BLaER1 (cell line): ENCODE measurements at regions not wholly inside any gene's neighbourhood (a gene's known extent, or its start where the extent isn't known, plus 50 kb on each side); places are given as distances from the start of the nearest gene placed in this dataset.

ENCODE experiments used
- H3K27ac ChIP-seq: shearing (Covaris generic); formaldehyde crosslinking; 2 replicates; pipeline ENCODE4 v1.8.1; 2022
- H3K27me3 ChIP-seq: shearing (Covaris generic); formaldehyde crosslinking; 2 replicates; pipeline ENCODE4 v1.8.1; 2022
- H3K36me3 ChIP-seq: shearing (Covaris generic); formaldehyde crosslinking; 2 replicates; pipeline ENCODE4 v1.8.1; 2022
- H3K4me1 ChIP-seq: shearing (Covaris generic); formaldehyde crosslinking; 2 replicates; pipeline ENCODE4 v1.8.1; 2022
- H3K4me2 ChIP-seq: shearing (Covaris generic); formaldehyde crosslinking; 2 replicates; pipeline ENCODE4 v1.8.1; 2022
- H3K4me3 ChIP-seq: shearing (Covaris generic); formaldehyde crosslinking; 2 replicates; pipeline ENCODE4 v1.8.1; 2022
- H3K9ac ChIP-seq: shearing (Covaris generic); formaldehyde crosslinking; 2 replicates; pipeline ENCODE4 v1.8.1; 2022
- H3K9me3 ChIP-seq: shearing (Covaris generic); formaldehyde crosslinking; 2 replicates; pipeline ENCODE4 v1.8.1; 2022
- H4K20me1 ChIP-seq: shearing (Covaris generic); formaldehyde crosslinking; 2 replicates; pipeline ENCODE4 v1.8.1; 2022
- Cebpa-rat ChIP-seq: shearing (Covaris generic); IDR thresholded peaks from 2 replicates; pipeline ENCODE4 v1.8.1; 2022

GRCh38 chr1:82843876-82844275, 1043.1 kb downstream of the ADGRL2 start:
- Histone ChIP-seq H3K9ac (no peak overlapping the region), H3K4me1 (peaks cover 8% of the 10 kb centered on the region; the same call in 1 of the 2 replicates), H3K9me3 (no peaks in the 10 kb centered on the region)

GRCh38 chr1:82840192-82840591, 1039.5 kb downstream of the ADGRL2 start:
- no peaks in the 10 kb centered on the region for H3K27me3 ChIP-seq
- TF ChIP-seq Cebpa-rat, result no peak
- H3K27ac ChIP-seq, result no peak overlapping the region
- no peaks in the 10 kb centered on the region for H4K20me1 ChIP-seq
- no peak overlapping the region for H3K9ac ChIP-seq
- no peak overlapping the region for H3K4me2 ChIP-seq
- no peak overlapping the region for H3K4me3 ChIP-seq
- peaks cover 8% of the 10 kb centered on the region; the same call in 1 of the 2 replicates for H3K4me1 ChIP-seq
- no peaks in the 10 kb centered on the region for H3K36me3 ChIP-seq
- H3K9me3 ChIP-seq, result no peaks in the 10 kb centered on the region

More at GRCh38 chr1:82843876-82844275, 1043.1 kb downstream of the ADGRL2 start:
- H4K20me1 ChIP-seq, result no peaks in the 10 kb centered on the region
- H3K4me2 ChIP-seq, result no peak overlapping the region
- no peak overlapping the region for H3K4me3 ChIP-seq
- H3K27me3 ChIP-seq, result no peaks in the 10 kb centered on the region
- no peak overlapping the region for H3K27ac ChIP-seq
- H3K36me3 ChIP-seq, result no peaks in the 10 kb centered on the region
- no peak for TF ChIP-seq Cebpa-rat

- H3K27ac ChIP-seq, result no peak overlapping the region
- H3K9me3 ChIP-seq, result no peaks in the 10 kb centered on the region
- peaks cover 8% of the 10 kb centered on the region; the same call in 1 of the 2 replicates for H3K4me1 ChIP-seq
- no peak overlapping the region for H3K4me3 ChIP-seq
- no peaks in the 10 kb centered on the region for H4K20me1 ChIP-seq
- no peak overlapping the region for H3K4me2 ChIP-seq
- no peak for TF ChIP-seq Cebpa-rat
- H3K27me3 ChIP-seq, result no peaks in the 10 kb centered on the region
- H3K36me3 ChIP-seq, result no peaks in the 10 kb centered on the region
- no peak overlapping the region for H3K9ac ChIP-seq
These were observed 1037.2 kb downstream of the ADGRL2 start for GRCh38 chr1:82837766-82838465.

GRCh38 chr1:82836973-82837680, 1036.4 kb downstream of the ADGRL2 start:
- Histone ChIP-seq H3K4me3 (no peak overlapping the region), H3K36me3 (no peaks in the 10 kb centered on the region), H3K27me3 (no peaks in the 10 kb centered on the region), H3K4me1 (peaks cover 8% of the 10 kb centered on the region; the same call in 1 of the 2 replicates), H4K20me1 (no peaks in the 10 kb centered on the region), H3K9me3 (no peaks in the 10 kb centered on the region), H3K27ac (no peak overlapping the region), H3K9ac (no peak overlapping the region), H3K4me2 (no peak overlapping the region)
- TF ChIP-seq Cebpa-rat, result no peak

GRCh38 chr1:82836213-82836972, 1035.7 kb downstream of the ADGRL2 start:
- no peaks in the 10 kb centered on the region for H3K27me3 ChIP-seq
- H3K9ac ChIP-seq, result no peak overlapping the region
- no peaks in the 10 kb centered on the region for H4K20me1 ChIP-seq
- no peak overlapping the region for H3K4me3 ChIP-seq
- no peaks in the 10 kb centered on the region for H3K9me3 ChIP-seq
- H3K36me3 ChIP-seq, result no peaks in the 10 kb centered on the region
- no peak overlapping the region for H3K4me2 ChIP-seq
- peaks cover 8% of the 10 kb centered on the region; the same call in 1 of the 2 replicates for H3K4me1 ChIP-seq
- no peak overlapping the region for H3K27ac ChIP-seq
- TF ChIP-seq Cebpa-rat, result no peak

- Histone ChIP-seq H3K27me3 (no peaks in the 10 kb centered on the region), H4K20me1 (no peaks in the 10 kb centered on the region), H3K4me2 (no peak overlapping the region), H3K4me3 (no peak overlapping the region), H3K4me1 (no peaks in the 10 kb centered on the region), H3K9ac (no peak overlapping the region), H3K27ac (no peak overlapping the region), H3K9me3 (no peaks in the 10 kb centered on the region), H3K36me3 (no peaks in the 10 kb centered on the region)
- no peak for TF ChIP-seq Cebpa-rat
These were observed 1030.1 kb downstream of the ADGRL2 start for GRCh38 chr1:82830690-82831380.

GRCh38 chr1:82829527-82829926, 1028.8 kb downstream of the ADGRL2 start:
- Histone ChIP-seq H3K9me3 (no peaks in the 10 kb centered on the region), H3K27ac (no peak overlapping the region), H3K27me3 (no peaks in the 10 kb centered on the region), H3K4me2 (no peak overlapping the region), H4K20me1 (no peaks in the 10 kb centered on the region), H3K4me3 (no peak overlapping the region), H3K36me3 (no peaks in the 10 kb centered on the region), H3K9ac (no peak overlapping the region), H3K4me1 (no peaks in the 10 kb centered on the region)
- no peak for TF ChIP-seq Cebpa-rat

GRCh38 chr1:82823876-82824275, 1023.1 kb downstream of the ADGRL2 start:
- Histone ChIP-seq H3K36me3 (no peaks in the 10 kb centered on the region), H3K4me1 (no peaks in the 10 kb centered on the region), H3K9ac (no peak overlapping the region), H3K4me3 (no peak overlapping the region), H4K20me1 (no peaks in the 10 kb centered on the region), H3K27ac (no peak overlapping the region), H3K27me3 (no peaks in the 10 kb centered on the region), H3K4me2 (no peak overlapping the region), H3K9me3 (no peaks in the 10 kb centered on the region)
- TF ChIP-seq Cebpa-rat, result no peak

GRCh38 chr1:82820816-82821215, 1020.1 kb downstream of the ADGRL2 start:
- Histone ChIP-seq H3K36me3 (no peaks in the 10 kb centered on the region), H3K4me3 (no peak overlapping the region), H3K4me1 (no peaks in the 10 kb centered on the region), H3K9me3 (no peaks in the 10 kb centered on the region), H3K9ac (no peak overlapping the region), H3K27me3 (no peaks in the 10 kb centered on the region), H3K27ac (no peak overlapping the region), H3K4me2 (no peak overlapping the region), H4K20me1 (no peaks in the 10 kb centered on the region)
- no peak for TF ChIP-seq Cebpa-rat
